ENCODE measurements at regions not wholly inside any gene's neighbourhood (a gene's known extent, or its start where the extent isn't known, plus 50 kb on each side); places are given as distances from the start of the nearest gene placed in this dataset.
A peak's percentile ranks its signal among the peaks of the same experiment; 100 is the strongest.

- no peak for TF ChIP-seq NFAT5 (CRISPR knock-in tag; IDR thresholded peaks at IDR 0.05)
- TF ChIP-seq SNAPC2 (CRISPR knock-in tag; IDR thresholded peaks at IDR 0.05), result peak; percentile 86; the same call in 1 of the 2 replicates
- no peak for TF ChIP-seq ARNT (IDR thresholded peaks at IDR 0.05)
- TF ChIP-seq ZNF800 (CRISPR knock-in tag; IDR thresholded peaks at IDR 0.05), result no peak
- no peak for TF ChIP-seq ZFP82 (CRISPR knock-in tag; IDR thresholded peaks at IDR 0.05; ENCODE audit: borderline replicate concordance)
- TF ChIP-seq NFIB (CRISPR knock-in tag; IDR thresholded peaks at IDR 0.05; ENCODE audit: borderline replicate concordance), result no peak
- TF ChIP-seq HOMEZ (CRISPR knock-in tag; IDR thresholded peaks at IDR 0.05; ENCODE audit: low read depth), result peak; percentile 81; the same call in 1 of the 2 replicates
- 0 out of 2 replicates have a peak, but pooled peaks have one; percentile 25 for TF ChIP-seq ZNF552 (CRISPR knock-in tag; IDR thresholded peaks at IDR 0.05; ENCODE audit: borderline replicate concordance)
- TF ChIP-seq EZH2 (conservative IDR thresholded peaks at IDR 0.05; ENCODE audit: low read depth, low read length), result no peak
- no peak for TF ChIP-seq ZNF792 (CRISPR knock-in tag; IDR thresholded peaks at IDR 0.05)
- 0 out of 2 replicates have a peak, but pooled peaks have one; percentile 56 for TF ChIP-seq PPARG (CRISPR knock-in tag; conservative IDR thresholded peaks at IDR 0.05)
- TF ChIP-seq NCOR1 (IDR thresholded peaks at IDR 0.05; ENCODE audit: borderline replicate concordance, low read length), result no peak; the same call in 1 of the 2 replicates
- TF ChIP-seq NFATC3 (CRISPR knock-in tag; IDR thresholded peaks at IDR 0.05), result no peak
- TF ChIP-seq TBL1XR1 (IDR thresholded peaks at IDR 0.05; ENCODE audit: borderline replicate concordance, low read length, partially characterized antibody), result no peak
- peak; percentile 71; the same call in 1 of the 2 replicates for TF ChIP-seq ZNF704 (CRISPR knock-in tag; IDR thresholded peaks at IDR 0.05; ENCODE audit: borderline replicate concordance)
- TF ChIP-seq SRSF9 (IDR thresholded peaks at IDR 0.05; ENCODE audit: borderline replicate concordance, insufficient read depth, low read depth, low read length, poor library complexity, severe bottlenecking), result no peak
- TF ChIP-seq NR2F6 (IDR thresholded peaks at IDR 0.05), result peak; percentile 87
- peak; percentile 67 for TF ChIP-seq NR2F6 (CRISPR knock-in tag; IDR thresholded peaks at IDR 0.05)
- no peak for TF ChIP-seq ZNF737 (CRISPR knock-in tag; IDR thresholded peaks at IDR 0.05; ENCODE audit: borderline replicate concordance)
Observed at GRCh38 chr20:10949930-10950783, 276.4 kb upstream of the JAG1 start (continued).
